ENCODE measurements at regions not wholly inside any gene's neighbourhood (a gene's known extent, or its start where the extent isn't known, plus 50 kb on each side); places are given as distances from the start of the nearest gene placed in this dataset.

- TF ChIP-seq POLR2A (IDR thresholded peaks at IDR 0.05; ENCODE audit: low read depth, low read length) (no peak), POLR2AphosphoS5 (IDR thresholded peaks at IDR 0.05; ENCODE audit: low read depth, low read length) (no peak), TAF1 (IDR thresholded peaks at IDR 0.05; ENCODE audit: low read depth, low read length) (no peak)
Observed at GRCh38 chr14:99036611-99037293, 235.2 kb downstream of the BCL11B start.

Measured in GM12891 (cell line).